Parathyroid adenoma (tissue), 2 donors: ENCODE measurements at regions not wholly inside any gene's neighbourhood (a gene's known extent, or its start where the extent isn't known, plus 50 kb on each side); places are given as distances from the start of the nearest gene placed in this dataset.

ENCODE experiments used
- H2AFZ ChIP-seq: fragments of 300-600 bp; sonication (generic); one replicate; pipeline ENCODE4 v1.7.0; 2017; ENCODE audit warnings: antibody characterized with exemption, mild to moderate bottlenecking
- H3K27ac ChIP-seq: fragments of 300-600 bp; sonication (generic); one replicate; pipeline ENCODE4 v1.7.0; 2017
- H3K27me3 ChIP-seq: fragments of 300-600 bp; sonication (generic); one replicate; pipeline ENCODE4 v1.7.0; 2017; ENCODE audit warnings: low read length; ENCODE audit not compliant: control insufficient read depth, insufficient read depth
- H3K36me3 ChIP-seq: fragments of 300-600 bp; sonication (generic); one replicate; pipeline ENCODE4 v1.7.0; 2017; ENCODE audit warnings: low read length; ENCODE audit not compliant: control insufficient read depth, insufficient read depth
- H3K4me1 ChIP-seq: fragments of 300-600 bp; sonication (generic); one replicate; pipeline ENCODE4 v1.7.0; 2017; ENCODE audit warnings: control low read depth
- H3K4me2 ChIP-seq: fragments of 300-600 bp; sonication (generic); one replicate; pipeline ENCODE4 v1.7.0; 2017; ENCODE audit warnings: low read length
- H3K4me3 ChIP-seq: fragments of 300-600 bp; sonication (generic); one replicate; pipeline ENCODE4 v1.7.0; 2017; ENCODE audit warnings: low read depth, low read length
- H3K79me2 ChIP-seq: fragments of 300-600 bp; sonication (generic); one replicate; pipeline ENCODE4 v1.7.0; 2017; ENCODE audit warnings: control low read depth
- H3K9ac ChIP-seq: fragments of 300-600 bp; sonication (generic); one replicate; pipeline ENCODE4 v1.7.0; 2017; ENCODE audit warnings: mild to moderate bottlenecking
- H3K9me3 ChIP-seq: fragments of 300-600 bp; sonication (generic); one replicate; pipeline ENCODE4 v1.7.0; 2017; ENCODE audit warnings: low read length; ENCODE audit not compliant: control insufficient read depth
- CTCF ChIP-seq: fragments of 300-600 bp; sonication (generic); IDR thresholded peaks from one replicate; pipeline ENCODE4 v1.7.0; 2017; ENCODE audit warnings: antibody characterized with exemption, mild to moderate bottlenecking
- donor health status: primary hyperparathyroidism.

- Histone ChIP-seq H3K4me1 (no peaks in the 10 kb centered on the region), H3K79me2 (no peaks in the 10 kb centered on the region), H3K27ac (no peak overlapping the region), H2AFZ (no peak overlapping the region), H3K4me2 (no peak overlapping the region), H3K9ac (no peak overlapping the region), H3K36me3 (no peaks in the 10 kb centered on the region), H3K9me3 (no peaks in the 10 kb centered on the region), H3K4me3 (no peak overlapping the region), H3K27me3 (no peaks in the 10 kb centered on the region)
- TF ChIP-seq CTCF = no peak
Measured at GRCh38 chr13:104491916-104492315, 1425.7 kb upstream of the SLC10A2 start.

DNA sequence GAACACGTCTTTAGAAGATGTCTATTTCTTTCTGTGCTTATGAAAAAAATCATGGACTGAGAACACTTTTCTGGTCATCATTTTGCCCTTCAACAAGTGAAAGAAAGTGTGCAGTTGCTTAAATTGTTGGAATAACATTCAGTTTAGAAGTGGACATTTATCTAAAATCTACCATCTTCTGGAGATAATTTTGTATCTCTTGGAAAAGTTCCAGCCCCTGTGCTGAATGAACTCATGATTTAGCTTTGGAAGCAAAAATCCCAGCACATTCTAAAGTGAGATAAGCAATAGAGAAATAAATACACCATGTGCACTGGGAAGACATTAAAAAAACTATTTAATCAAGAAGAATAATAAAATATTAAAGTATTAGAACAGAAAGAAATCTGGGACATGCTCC lies 1420.8 kb upstream of the SLC10A2 start:
- Histone ChIP-seq H3K27ac (no peak overlapping the region), H3K4me2 (no peak overlapping the region), H3K79me2 (no peaks in the 10 kb centered on the region), H3K36me3 (no peaks in the 10 kb centered on the region), H3K4me3 (no peak overlapping the region), H3K9ac (no peak overlapping the region), H3K27me3 (no peaks in the 10 kb centered on the region), H3K4me1 (no peaks in the 10 kb centered on the region), H2AFZ (no peak overlapping the region), H3K9me3 (no peaks in the 10 kb centered on the region)
- TF ChIP-seq CTCF = no peak

DNA sequence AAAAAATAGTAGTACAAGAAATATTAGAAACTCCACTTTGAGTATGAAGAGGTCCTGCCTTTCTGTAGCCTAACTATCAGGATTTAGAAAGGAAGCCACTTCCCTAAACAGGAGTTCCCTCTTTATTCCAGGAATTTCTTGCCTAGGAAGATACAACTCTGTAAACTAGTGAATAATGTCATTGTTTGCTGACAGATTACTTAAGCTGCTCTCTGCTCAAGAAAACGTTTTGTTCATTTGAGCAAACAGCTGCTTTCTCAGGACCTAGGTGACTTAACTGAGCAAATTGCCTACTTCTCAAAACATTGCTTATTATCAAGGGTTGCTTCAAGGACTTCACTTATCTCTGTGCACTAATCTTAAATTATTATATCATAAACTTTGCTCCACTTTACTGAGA lies 1419.4 kb upstream of the SLC10A2 start:
- no peaks in the 10 kb centered on the region for H3K36me3 ChIP-seq
- H3K27ac ChIP-seq = no peak overlapping the region
- no peaks in the 10 kb centered on the region for H3K4me1 ChIP-seq
- no peaks in the 10 kb centered on the region for H3K27me3 ChIP-seq
- no peak overlapping the region for H3K4me3 ChIP-seq
- H3K9ac ChIP-seq = no peak overlapping the region
- H2AFZ ChIP-seq = no peak overlapping the region
- H3K4me2 ChIP-seq = no peak overlapping the region
- no peaks in the 10 kb centered on the region for H3K79me2 ChIP-seq
- TF ChIP-seq CTCF = no peak
- no peaks in the 10 kb centered on the region for H3K9me3 ChIP-seq

DNA sequence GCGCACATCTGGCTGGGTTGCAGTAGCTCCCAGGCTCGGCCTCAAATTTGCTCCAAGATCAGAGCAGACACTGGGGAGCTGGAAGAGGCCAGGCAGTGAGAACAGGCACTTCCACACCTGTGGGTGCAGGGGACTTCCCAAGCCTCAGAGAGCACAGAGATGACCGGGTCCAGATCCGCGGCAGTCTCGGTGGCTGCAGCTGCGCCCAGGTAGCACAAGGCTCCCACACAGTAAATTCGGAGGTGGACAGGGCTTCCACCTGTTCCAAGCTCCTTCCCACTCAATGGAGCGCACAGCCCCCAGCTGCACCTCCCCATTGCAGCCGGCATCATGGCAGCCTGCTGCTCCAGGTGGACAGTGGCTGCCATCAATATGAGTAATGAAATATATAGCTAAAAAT lies 1417.4 kb upstream of the SLC10A2 start:
- Histone ChIP-seq H3K9ac (no peak overlapping the region), H3K4me1 (no peaks in the 10 kb centered on the region), H3K79me2 (no peaks in the 10 kb centered on the region), H3K9me3 (no peaks in the 10 kb centered on the region), H3K27me3 (no peaks in the 10 kb centered on the region), H3K36me3 (no peaks in the 10 kb centered on the region), H3K27ac (no peak overlapping the region), H3K4me3 (no peak overlapping the region), H3K4me2 (no peak overlapping the region), H2AFZ (no peak overlapping the region)
- TF ChIP-seq CTCF = no peak

- H2AFZ ChIP-seq = no peak overlapping the region
- H3K4me2 ChIP-seq = no peak overlapping the region
- H3K79me2 ChIP-seq = no peaks in the 10 kb centered on the region
- no peak overlapping the region for H3K27ac ChIP-seq
- H3K27me3 ChIP-seq = no peaks in the 10 kb centered on the region
- no peak overlapping the region for H3K9ac ChIP-seq
- H3K9me3 ChIP-seq = no peaks in the 10 kb centered on the region
- H3K4me1 ChIP-seq = no peaks in the 10 kb centered on the region
- no peak for TF ChIP-seq CTCF
- no peak overlapping the region for H3K4me3 ChIP-seq
- no peaks in the 10 kb centered on the region for H3K36me3 ChIP-seq
Measured at GRCh38 chr13:104477261-104477660, 1411.0 kb upstream of the SLC10A2 start.
